SK-N-MC (cell line): ENCODE measurements at regions not wholly inside any gene's neighbourhood (a gene's known extent, or its start where the extent isn't known, plus 50 kb on each side); places are given as distances from the start of the nearest gene placed in this dataset.

ENCODE experiments used
- EZH2 ChIP-seq: fragments of 200-600 bp; sonication (generic); IDR thresholded peaks from one replicate; pipeline ENCODE4 v1.6.1; 2017; ENCODE audit warnings: antibody characterized with exemption
- POLR2AphosphoS5 ChIP-seq: IDR thresholded peaks from 2 replicates; pipeline ENCODE4 v1.6.1; 2012; ENCODE audit warnings: mild to moderate bottlenecking, low read depth, low read length, borderline replicate concordance

- TF ChIP-seq EZH2 = no peak
- TF ChIP-seq POLR2AphosphoS5 = no peak
Measured at GRCh38 chr16:9422762-9423513, 331.5 kb downstream of the HAPSTR1 start.
